ENCODE measurements at regions not wholly inside any gene's neighbourhood (a gene's known extent, or its start where the extent isn't known, plus 50 kb on each side); places are given as distances from the start of the nearest gene placed in this dataset.

GRCh38 chr2:239776436-239777005 lies 248.6 kb downstream of the NDUFA10 start:
- H3K4me3 Mint-ChIP-seq: no peak overlapping the region
- no peak overlapping the region for H3K27ac Mint-ChIP-seq
- Histone ChIP-seq H3K9me2 (ENCODE audit: insufficient read depth) (no peaks in the 10 kb centered on the region), H2AFZ (no peak overlapping the region), H3K79me2 (replicated peaks; ENCODE audit: insufficient read depth) (no peaks in the 10 kb centered on the region), H3K27me3 (ENCODE audit: insufficient read depth) (no peaks in the 10 kb centered on the region), H3K36me3 (ENCODE audit: insufficient read depth) (no peaks in the 10 kb centered on the region), H4K20me1 (replicated peaks; ENCODE audit: insufficient read depth) (no peaks in the 10 kb centered on the region), H3F3A (replicated peaks; ENCODE audit: low read depth) (no peaks in the 10 kb centered on the region), H3K4me2 (no peak overlapping the region), H3K4me3 (no peak overlapping the region), H3K27ac (ENCODE audit: low read depth) (no peak overlapping the region), H3K4me1 (ENCODE audit: insufficient read depth) (no peaks in the 10 kb centered on the region)
- TF ChIP-seq NANOG (IDR thresholded peaks at IDR 0.05; ENCODE audit: borderline replicate concordance) (no peak), ZNF462 (CRISPR knock-in tag; IDR thresholded peaks at IDR 0.05) (no peak), EZH2 (IDR thresholded peaks at IDR 0.05; ENCODE audit: low read depth, unreplicated experiment) (no peak), ZNF331 (CRISPR knock-in tag; IDR thresholded peaks at IDR 0.05; ENCODE audit: low read depth) (no peak), POLR2AphosphoS5 (IDR thresholded peaks at IDR 0.05; ENCODE audit: low read depth) (no peak)
- H3K4me1 Mint-ChIP-seq: no peaks in the 10 kb centered on the region
- H3K27me3 Mint-ChIP-seq (ENCODE audit: insufficient read depth, low read depth, poor library complexity): peaks cover 12% of the 10 kb centered on the region
- DNase-seq (ENCODE audit: low spot score): no peak
- H3K9me3 Mint-ChIP-seq: peaks cover 4% of the 10 kb centered on the region; the same call in 1 of the 3 replicates
- no peak; the same call in 2 of the 3 replicates for ATAC-seq
- H3K36me3 Mint-ChIP-seq (ENCODE audit: low read depth): peaks cover 2% of the 10 kb centered on the region; the same call in 1 of the 3 replicates
